ENCODE measurements at regions not wholly inside any gene's neighbourhood (a gene's known extent, or its start where the extent isn't known, plus 50 kb on each side); places are given as distances from the start of the nearest gene placed in this dataset.

DNA sequence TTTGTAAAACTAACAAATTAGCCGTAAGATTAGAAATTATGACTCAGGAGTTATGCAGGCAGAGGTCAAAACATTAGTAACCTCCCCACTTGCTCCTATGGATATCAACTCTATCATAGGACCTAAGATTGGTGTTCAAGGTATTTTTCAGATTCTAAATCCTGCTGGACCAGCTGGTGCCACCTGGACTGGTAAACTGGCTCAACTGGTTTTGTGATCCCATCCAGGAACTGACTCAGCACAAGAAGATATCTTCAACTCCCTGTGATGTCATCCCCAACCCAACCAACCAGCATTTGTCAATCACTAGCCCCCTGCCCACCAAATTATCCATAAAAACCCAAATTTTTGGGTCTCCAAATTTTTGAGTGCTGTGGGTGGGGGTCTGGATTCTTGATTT, 98.1 kb upstream of the OR4E1 start (continued):
- TF ChIP-seq SRF (IDR thresholded peaks at IDR 0.05; ENCODE audit: low read depth) (no peak), CBX3 (IDR thresholded peaks at IDR 0.05; ENCODE audit: low read depth) (no peak)

DNA sequence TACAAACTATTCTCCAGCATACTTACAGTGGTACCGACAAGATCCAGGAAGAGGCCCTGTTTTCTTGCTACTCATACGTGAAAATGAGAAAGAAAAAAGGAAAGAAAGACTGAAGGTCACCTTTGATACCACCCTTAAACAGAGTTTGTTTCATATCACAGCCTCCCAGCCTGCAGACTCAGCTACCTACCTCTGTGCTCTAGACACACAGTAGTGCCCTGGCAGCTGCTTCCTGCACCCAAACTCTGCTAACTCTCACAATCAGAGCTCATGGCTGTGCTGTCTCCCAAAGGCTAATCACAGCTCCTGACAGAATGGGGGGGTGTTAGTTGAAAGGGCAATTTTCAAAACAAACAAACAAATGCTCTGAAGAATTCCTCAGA, 95.2 kb upstream of the OR4E1 start:
- no peaks in the 10 kb centered on the region for H3K36me3 ChIP-seq (ENCODE audit: control insufficient read depth in 1 of 2, insufficient read depth in 2 of 2, low read length in 2 of 2)
- no peaks in the 10 kb centered on the region for H3K9me2 ChIP-seq (ENCODE audit: insufficient read depth)
- ChIA-PET CTCF (interaction anchor here (0.8 to 3.0 kb wide), 6 partner anchors 9 to 53 kb away, joined by 3 to 20 read pairs (median 7); no protein-coding TSS in a partner anchor), POLR2A (no interaction called here), RAD21 (ENCODE audit: low non-redundant PET in 1 of 2, low total read pairs in 2 of 2, uncharacterized antibody in 2 of 2, unreplicated experiment in 2 of 2) (no interaction called here)
- no peak overlapping the region for H3K4me2 ChIP-seq (ENCODE audit: low read length)
- no peak overlapping the region for H2AFZ ChIP-seq (ENCODE audit: low read depth, low read length, poor library complexity, severe bottlenecking)
- peaks cover 0 to 6% of the 10 kb centered on the region in 2 experiments; a peak in 1 of 4 replicates for H3K4me1 ChIP-seq (ENCODE audit: control insufficient read depth in 1 of 2, insufficient read depth in 2 of 2, low read length in 2 of 2)
- TF ChIP-seq ELF1 (IDR thresholded peaks at IDR 0.05; ENCODE audit: borderline replicate concordance, low read depth): no peak
- no peak for TF ChIP-seq EZH2 (IDR thresholded peaks at IDR 0.05)
- TF ChIP-seq, protein P1, sequence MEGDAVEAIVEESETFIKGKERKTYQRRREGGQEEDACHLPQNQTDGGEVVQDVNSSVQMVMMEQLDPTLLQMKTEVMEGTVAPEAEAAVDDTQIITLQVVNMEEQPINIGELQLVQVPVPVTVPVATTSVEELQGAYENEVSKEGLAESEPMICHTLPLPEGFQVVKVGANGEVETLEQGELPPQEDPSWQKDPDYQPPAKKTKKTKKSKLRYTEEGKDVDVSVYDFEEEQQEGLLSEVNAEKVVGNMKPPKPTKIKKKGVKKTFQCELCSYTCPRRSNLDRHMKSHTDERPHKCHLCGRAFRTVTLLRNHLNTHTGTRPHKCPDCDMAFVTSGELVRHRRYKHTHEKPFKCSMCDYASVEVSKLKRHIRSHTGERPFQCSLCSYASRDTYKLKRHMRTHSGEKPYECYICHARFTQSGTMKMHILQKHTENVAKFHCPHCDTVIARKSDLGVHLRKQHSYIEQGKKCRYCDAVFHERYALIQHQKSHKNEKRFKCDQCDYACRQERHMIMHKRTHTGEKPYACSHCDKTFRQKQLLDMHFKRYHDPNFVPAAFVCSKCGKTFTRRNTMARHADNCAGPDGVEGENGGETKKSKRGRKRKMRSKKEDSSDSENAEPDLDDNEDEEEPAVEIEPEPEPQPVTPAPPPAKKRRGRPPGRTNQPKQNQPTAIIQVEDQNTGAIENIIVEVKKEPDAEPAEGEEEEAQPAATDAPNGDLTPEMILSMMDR (IDR thresholded peaks at IDR 0.05 in 2 of 3, conservative IDR thresholded peaks at IDR 0.05 in 1 of 3; ENCODE audit: borderline replicate concordance in 1 of 3, insufficient read depth in 1 of 3, low read depth in 2 of 3, low read length in 2 of 3): no peak
- TF ChIP-seq SRF (IDR thresholded peaks at IDR 0.05; ENCODE audit: low read depth): no peak
- TF ChIP-seq RAD21 (IDR thresholded peaks at IDR 0.05; ENCODE audit: low read depth): no peak
- TF ChIP-seq YY1 (IDR thresholded peaks at IDR 0.05; ENCODE audit: extremely low read depth, insufficient replicate concordance, low read depth, low read length): no peak
- TF ChIP-seq EGR1 (IDR thresholded peaks at IDR 0.05; ENCODE audit: low read depth): no peak
- no peak for TF ChIP-seq ZNF274 (IDR thresholded peaks at IDR 0.05; ENCODE audit: low read depth, low read length)
- no peak for TF ChIP-seq FOSL1 (IDR thresholded peaks at IDR 0.05; ENCODE audit: low read depth)
- TF ChIP-seq TCF7L2 (IDR thresholded peaks at IDR 0.05; ENCODE audit: borderline replicate concordance, extremely low read depth, insufficient read depth, insufficient read length): no peak
- no peak for TF ChIP-seq SIN3A (IDR thresholded peaks at IDR 0.05; ENCODE audit: low read depth)
- TF ChIP-seq EZH2phosphoT487 (IDR thresholded peaks at IDR 0.05; ENCODE audit: borderline replicate concordance): no peak
- TF ChIP-seq CBX3 (IDR thresholded peaks at IDR 0.05; ENCODE audit: low read depth): no peak
- no peak for TF ChIP-seq SP1 (IDR thresholded peaks at IDR 0.05; ENCODE audit: low read depth)
- TF ChIP-seq, protein P2, sequence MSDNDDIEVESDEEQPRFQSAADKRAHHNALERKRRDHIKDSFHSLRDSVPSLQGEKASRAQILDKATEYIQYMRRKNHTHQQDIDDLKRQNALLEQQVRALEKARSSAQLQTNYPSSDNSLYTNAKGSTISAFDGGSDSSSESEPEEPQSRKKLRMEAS (IDR thresholded peaks at IDR 0.05): no peak
- no peak overlapping the region for H3K9ac ChIP-seq (ENCODE audit: low read length)
- no TSS peak for BruUV-seq (replicated peaks)
- H3K79me2 ChIP-seq (ENCODE audit: insufficient read depth, low read length): no peaks in the 10 kb centered on the region
- no peak overlapping the region for H3K27ac ChIP-seq (ENCODE audit: low read depth, low read length)
- no peak for DNase-seq (ENCODE audit: low read depth, low spot score)
- no peaks in the 10 kb centered on the region for H3K27me3 ChIP-seq (ENCODE audit: insufficient read depth, low read length)
- intact Hi-C loops (cut with micrococcal nuclease): loop anchor here (1.0 kb wide), 1 partner anchor 35 kb away; no protein-coding TSS in a partner anchor
- H3K4me3 ChIP-seq (replicated peaks in 1 of 2; ENCODE audit: low read depth in 1 of 2, low read length in 2 of 2): no peak overlapping the region
- no peak for ATAC-seq
- no peaks in the 10 kb centered on the region for H4K20me1 ChIP-seq (ENCODE audit: insufficient read depth)
- no peaks in the 10 kb centered on the region for H3K9me3 ChIP-seq (ENCODE audit: control insufficient read depth in 1 of 2, insufficient read depth in 1 of 2, low read depth in 1 of 2, low read length in 2 of 2)
